ENCODE measurements at regions not wholly inside any gene's neighbourhood (a gene's known extent, or its start where the extent isn't known, plus 50 kb on each side); places are given as distances from the start of the nearest gene placed in this dataset.
A peak's percentile ranks its signal among the peaks of the same experiment; 100 is the strongest.

- TF ChIP-seq REST (IDR thresholded peaks at IDR 0.05; ENCODE audit: low read depth, low read length) = no peak
- TF ChIP-seq SMC3 (IDR thresholded peaks at IDR 0.05; ENCODE audit: low read depth, low read length) = no peak
- TF ChIP-seq CHD2 (IDR thresholded peaks at IDR 0.05; ENCODE audit: low read length, partially characterized antibody) = no peak
- TF ChIP-seq PBX3 (IDR thresholded peaks at IDR 0.05) = no peak
Observed at GRCh38 chr16:85276721-85277120, 164.4 kb upstream of the CIBAR2 start (continued).

- no peaks in the 10 kb centered on the region for H3K27me3 ChIP-seq (ENCODE audit: insufficient read depth)
- no peak overlapping the region for H3K4me3 ChIP-seq (ENCODE audit: low read depth in 2 of 2, low read length in 1 of 2)
- H3K9me3 ChIP-seq = no peaks in the 10 kb centered on the region
- H4K20me1 ChIP-seq (ENCODE audit: insufficient read depth) = peaks cover 15% of the 10 kb centered on the region; the same call in 1 of the 2 replicates
- 92% methylated on average over 11 of the region's 11 CpGs for WGBS (ENCODE audit: low lambda C conversion rate)
- no peak for TF ChIP-seq GABPA (IDR thresholded peaks at IDR 0.05; ENCODE audit: low read depth)
- TF ChIP-seq RFX5 (IDR thresholded peaks at IDR 0.05; ENCODE audit: low read length) = no peak
- no peak for TF ChIP-seq CTCF (IDR thresholded peaks at IDR 0.05)
- TF ChIP-seq IRF3 (IDR thresholded peaks at IDR 0.05; ENCODE audit: low read depth, low read length) = no peak
- TF ChIP-seq TCF12 (IDR thresholded peaks at IDR 0.05) = no peak
- no peak for TF ChIP-seq POLR2AphosphoS5 (IDR thresholded peaks at IDR 0.05; ENCODE audit: low read depth, low read length)
- no peak for TF ChIP-seq NFIC (IDR thresholded peaks at IDR 0.05; ENCODE audit: borderline replicate concordance)
- no peak for TF ChIP-seq MXI1 (IDR thresholded peaks at IDR 0.05; ENCODE audit: low read depth, low read length)
- TF ChIP-seq TEAD4 (IDR thresholded peaks at IDR 0.05; ENCODE audit: borderline replicate concordance, insufficient read depth) = no peak
- no peaks in the 10 kb centered on the region for H3K9me2 ChIP-seq
- DNase-seq = no peak
- no peak overlapping the region for H3K9ac ChIP-seq
- no peaks in the 10 kb centered on the region for H3K79me2 ChIP-seq (ENCODE audit: insufficient read depth)
- H3K4me2 ChIP-seq = no peak overlapping the region
- CTCF ChIA-PET = interaction anchor here (0.9 to 5.8 kb wide), 7 partner anchors 8 to 285 kb away, joined by 3 to 31 read pairs (median 3); no protein-coding TSS in a partner anchor
- POLR2A ChIA-PET = no interaction called here
- H2AFZ ChIP-seq (ENCODE audit: low read depth) = no peak overlapping the region
- H3F3A ChIP-seq (replicated peaks; ENCODE audit: insufficient read depth) = no peaks in the 10 kb centered on the region
- H3K4me1 ChIP-seq (ENCODE audit: control insufficient read depth in 1 of 2, insufficient read depth in 2 of 2, low read depth in 1 of 2, low read length in 1 of 2) = peaks cover 0 to 42% of the 10 kb centered on the region in 2 experiments; a peak in 2 of 4 replicates
- peak overlapping the region in 1 of 2 experiments; percentile 58; a peak in 2 of 4 replicates for H3K27ac ChIP-seq (ENCODE audit: low read depth in 2 of 2, low read length in 1 of 2)
- H3K36me3 ChIP-seq (replicated peaks in 1 of 2; ENCODE audit: control insufficient read depth in 1 of 2, insufficient read depth in 2 of 2, low read length in 1 of 2) = no peaks in the 10 kb centered on the region
Observed at GRCh38 chr16:85278839-85279238, 166.6 kb upstream of the CIBAR2 start.
